ENCODE measurements at regions not wholly inside any gene's neighbourhood (a gene's known extent, or its start where the extent isn't known, plus 50 kb on each side); places are given as distances from the start of the nearest gene placed in this dataset.

DNA sequence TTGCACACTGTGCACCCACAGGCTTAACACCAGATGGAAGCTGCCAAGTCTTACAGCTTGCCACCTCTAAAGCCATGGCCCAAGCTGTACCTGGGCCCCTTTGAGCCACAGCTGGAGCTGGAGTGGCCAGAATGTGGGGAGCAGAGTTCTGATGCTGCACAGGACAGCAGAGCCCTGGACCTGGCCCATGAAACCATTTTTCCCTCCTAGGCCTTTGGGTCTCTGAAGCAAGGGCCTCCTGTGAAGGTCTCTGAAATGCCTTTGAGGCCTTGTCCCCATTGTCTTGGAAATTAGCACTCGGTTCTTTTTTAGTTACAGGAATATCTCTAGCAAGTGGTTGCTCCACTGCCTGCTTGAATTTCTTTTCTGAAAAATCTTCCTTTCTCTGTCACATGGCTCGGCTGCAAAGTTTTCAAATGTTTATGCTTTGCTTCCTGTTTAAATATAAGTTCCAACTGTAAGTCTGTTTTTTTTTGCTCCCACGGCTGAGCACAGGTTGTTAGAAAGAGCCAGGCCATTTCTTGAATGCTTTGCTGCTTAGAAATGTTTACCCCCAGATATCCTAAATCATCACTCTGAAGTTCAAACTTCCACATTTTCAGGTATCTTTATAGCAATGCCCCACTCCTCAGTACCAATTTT is 156.8 kb upstream of the GORAB start:
- H3K27ac ChIP-seq, result no peak overlapping the region
- intact Hi-C loops (cut with DNase I), result no loop called here
- no peaks in the 10 kb centered on the region for H3K36me3 ChIP-seq
- no peaks in the 10 kb centered on the region for H3K9me3 ChIP-seq
- TF ChIP-seq, protein P1, sequence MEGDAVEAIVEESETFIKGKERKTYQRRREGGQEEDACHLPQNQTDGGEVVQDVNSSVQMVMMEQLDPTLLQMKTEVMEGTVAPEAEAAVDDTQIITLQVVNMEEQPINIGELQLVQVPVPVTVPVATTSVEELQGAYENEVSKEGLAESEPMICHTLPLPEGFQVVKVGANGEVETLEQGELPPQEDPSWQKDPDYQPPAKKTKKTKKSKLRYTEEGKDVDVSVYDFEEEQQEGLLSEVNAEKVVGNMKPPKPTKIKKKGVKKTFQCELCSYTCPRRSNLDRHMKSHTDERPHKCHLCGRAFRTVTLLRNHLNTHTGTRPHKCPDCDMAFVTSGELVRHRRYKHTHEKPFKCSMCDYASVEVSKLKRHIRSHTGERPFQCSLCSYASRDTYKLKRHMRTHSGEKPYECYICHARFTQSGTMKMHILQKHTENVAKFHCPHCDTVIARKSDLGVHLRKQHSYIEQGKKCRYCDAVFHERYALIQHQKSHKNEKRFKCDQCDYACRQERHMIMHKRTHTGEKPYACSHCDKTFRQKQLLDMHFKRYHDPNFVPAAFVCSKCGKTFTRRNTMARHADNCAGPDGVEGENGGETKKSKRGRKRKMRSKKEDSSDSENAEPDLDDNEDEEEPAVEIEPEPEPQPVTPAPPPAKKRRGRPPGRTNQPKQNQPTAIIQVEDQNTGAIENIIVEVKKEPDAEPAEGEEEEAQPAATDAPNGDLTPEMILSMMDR (IDR thresholded peaks at IDR 0.05), result no peak
- TF ChIP-seq EP300 (IDR thresholded peaks at IDR 0.05) (no peak), POLR2A (IDR thresholded peaks at IDR 0.05) (no peak)
- H3K4me3 ChIP-seq, result no peak overlapping the region
- no peaks in the 10 kb centered on the region for H3K27me3 ChIP-seq
- no peak for DNase-seq
- no peaks in the 10 kb centered on the region for H3K4me1 ChIP-seq (ENCODE audit: insufficient read depth)
- WGBS, 3 donors, result 26 to 52% (median 36%) methylated on average over 3 of the region's 3 CpGs

GRCh38 chr1:170376801-170377385 is 155.1 kb upstream of the GORAB start:
- H3K27ac ChIP-seq, result no peak overlapping the region
- TF ChIP-seq, protein P1 (IDR thresholded peaks at IDR 0.05), result no peak
- TF ChIP-seq POLR2A (IDR thresholded peaks at IDR 0.05) (no peak), EP300 (IDR thresholded peaks at IDR 0.05) (no peak)
- intact Hi-C loops (cut with DNase I), result no loop called here
- H3K4me3 ChIP-seq, result no peak overlapping the region
- DNase-seq, result no peak
- H3K9me3 ChIP-seq, result no peaks in the 10 kb centered on the region
- WGBS, 3 donors, result 0% methylated on average over 1 of the region's 1 CpG
- H3K27me3 ChIP-seq, result no peaks in the 10 kb centered on the region
- H3K36me3 ChIP-seq, result no peaks in the 10 kb centered on the region
- H3K4me1 ChIP-seq (ENCODE audit: insufficient read depth), result no peaks in the 10 kb centered on the region

DNA sequence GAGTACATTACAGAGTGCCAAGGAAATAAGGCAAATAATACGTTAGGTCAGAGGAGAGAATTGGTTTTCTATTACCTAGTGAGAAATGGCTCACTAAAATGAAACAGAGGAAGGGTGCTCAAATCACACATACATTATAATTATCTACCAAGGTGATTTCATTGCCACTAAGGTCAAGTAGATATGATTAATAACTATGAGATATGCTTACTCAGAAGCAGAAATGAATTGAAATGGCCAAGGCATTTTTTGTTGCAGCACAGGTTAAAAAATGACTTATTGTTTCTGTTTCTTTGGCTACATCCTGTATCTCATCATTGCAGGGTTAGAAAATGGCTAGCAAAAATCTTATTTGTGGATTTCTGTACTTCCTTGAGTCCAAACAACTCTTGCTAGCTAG is 154.5 kb upstream of the GORAB start:
- no peak overlapping the region for H3K27ac ChIP-seq
- no peak for DNase-seq
- no peak overlapping the region for H3K4me3 ChIP-seq
- H3K4me1 ChIP-seq (ENCODE audit: insufficient read depth), result no peaks in the 10 kb centered on the region
- TF ChIP-seq, protein P1 (IDR thresholded peaks at IDR 0.05), result no peak
- no peak for TF ChIP-seq POLR2A (IDR thresholded peaks at IDR 0.05)
- TF ChIP-seq EP300 (IDR thresholded peaks at IDR 0.05), result no peak
- no peaks in the 10 kb centered on the region for H3K36me3 ChIP-seq
- 74 to 84% (median 82%) methylated on average over 1 of the region's 1 CpG for WGBS, 3 donors
- H3K9me3 ChIP-seq, result no peaks in the 10 kb centered on the region
- no peaks in the 10 kb centered on the region for H3K27me3 ChIP-seq
- intact Hi-C loops (cut with DNase I), result no loop called here

GRCh38 chr1:170377896-170378634 is 153.9 kb upstream of the GORAB start:
- whole genome bisulfite sequencing, 3 donors, result 11 to 24% (median 18%) methylated on average over 1 of the region's 1 CpG
- no peaks in the 10 kb centered on the region for H3K9me3 ChIP-seq
- no peak for DNase-seq
- H3K27me3 ChIP-seq, result no peaks in the 10 kb centered on the region
- no peaks in the 10 kb centered on the region for H3K36me3 ChIP-seq
- H3K27ac ChIP-seq, result no peak overlapping the region
- TF ChIP-seq POLR2A (IDR thresholded peaks at IDR 0.05) (no peak), EP300 (IDR thresholded peaks at IDR 0.05) (no peak)
- TF ChIP-seq, protein P1 (IDR thresholded peaks at IDR 0.05), result no peak
- intact Hi-C loops (cut with DNase I), result no loop called here
- H3K4me1 ChIP-seq (ENCODE audit: insufficient read depth), result no peaks in the 10 kb centered on the region
- H3K4me3 ChIP-seq, result no peak overlapping the region
